HEK293 (cell line): ENCODE measurements at regions not wholly inside any gene's neighbourhood (a gene's known extent, or its start where the extent isn't known, plus 50 kb on each side); places are given as distances from the start of the nearest gene placed in this dataset.

Experiments used
- CTCF ChIA-PET: fragments of 350-600 bp; formaldehyde crosslinking; extraction: SDS; loops from one replicate; lab custom pipeline; 2021; ENCODE audit warnings: antibody characterized with exemption; lab: Yijun Ruan, JAX
- POLR2A ChIA-PET: fragments of 300-600 bp; formaldehyde crosslinking; extraction: SDS; loops from one replicate; lab custom pipeline; 2020; ENCODE audit warnings: antibody characterized with exemption, inconsistent platforms; lab: Yijun Ruan, JAX
- H3K27ac ChIP-seq: fragments of 200-500 bp; sonication (Bioruptor generic); 2 replicates; pipeline ENCODE4 v1.5.1; 2014; ENCODE audit warnings: low read depth, low read length, control low read depth, inconsistent platforms; ENCODE audit errors: extremely low read depth
- H3K36me3 ChIP-seq, 2 experiments: fragments of 200-500 bp in 1 of 2; sonication (Bioruptor generic) in 1 of 2; 1 replicate in 1 of 2; 2 replicates in 1 of 2; pipeline ENCODE4 v1.5.1; 2014 to 2017; ENCODE audit warnings: inconsistent platforms in 2 of 2, low read length in 2 of 2; ENCODE audit not compliant: control insufficient read depth in 2 of 2, insufficient read depth in 1 of 2
- H3K4me1 ChIP-seq: fragments of 200-500 bp; sonication (Bioruptor generic); 2 replicates; pipeline ENCODE4 v1.5.1; 2014; ENCODE audit warnings: mild to moderate bottlenecking, low read length, inconsistent platforms; ENCODE audit not compliant: control insufficient read depth, insufficient read depth
- H3K4me3 ChIP-seq: 2 replicates; pipeline ENCODE4 v1.5.1; 2011; ENCODE audit warnings: low read depth, mild to moderate bottlenecking, control low read depth, low read length, moderate library complexity
- H3K9me3 ChIP-seq: fragments of 200-500 bp; sonication (Bioruptor generic); 2 replicates; pipeline ENCODE4 v1.5.1; 2014; ENCODE audit warnings: low read depth, low read length, inconsistent platforms; ENCODE audit not compliant: control insufficient read depth, insufficient read depth
- GFI1B ChIP-seq: fragments of 450-650 bp; formaldehyde crosslinking; IDR thresholded peaks from 2 replicates; pipeline ENCODE4 v1.5.1; 2016; ENCODE audit warnings: missing biosample characterization, missing genetic modification characterization
- HOXD13 ChIP-seq: sonication (generic); formaldehyde crosslinking; IDR thresholded peaks from 2 replicates; pipeline ENCODE4 v1.8.0; 2022; ENCODE audit warnings: missing genetic modification reagents, borderline replicate concordance
- KLF1 ChIP-seq: fragments of 450-650 bp; formaldehyde crosslinking; IDR thresholded peaks from 2 replicates; pipeline ENCODE4 v1.5.1; 2016; ENCODE audit warnings: missing biosample characterization, missing genetic modification characterization
- KLF10 ChIP-seq: fragments of 450-650 bp; IDR thresholded peaks from 2 replicates; pipeline ENCODE4 v1.5.1; 2018; ENCODE audit warnings: missing biosample characterization, mild to moderate bottlenecking, missing genetic modification characterization
- OSR2 ChIP-seq: fragments of 450-650 bp; formaldehyde crosslinking; IDR thresholded peaks from 2 replicates; pipeline ENCODE4 v1.5.1; 2016; ENCODE audit warnings: missing biosample characterization, missing genetic modification characterization
- OVOL3 ChIP-seq: fragments of 450-650 bp; formaldehyde crosslinking; IDR thresholded peaks from 2 replicates; pipeline ENCODE4 v1.5.1; 2016; ENCODE audit warnings: missing biosample characterization, missing genetic modification characterization
- SP3 ChIP-seq: fragments of 450-650 bp; formaldehyde crosslinking; IDR thresholded peaks from 2 replicates; pipeline ENCODE4 v1.5.1; 2016; ENCODE audit warnings: missing biosample characterization, missing genetic modification characterization
- YY1 ChIP-seq: fragments of 450-650 bp; formaldehyde crosslinking; IDR thresholded peaks from 2 replicates; pipeline ENCODE4 v1.5.1; 2018; ENCODE audit warnings: missing biosample characterization, missing genetic modification characterization
- ZBTB7A ChIP-seq: fragments of 450-650 bp; formaldehyde crosslinking; IDR thresholded peaks from 2 replicates; pipeline ENCODE4 v1.5.1; 2016; ENCODE audit warnings: low read depth, missing biosample characterization, missing genetic modification characterization
- ZFHX2 ChIP-seq: fragments of 450-650 bp; formaldehyde crosslinking; conservative IDR thresholded peaks from 2 replicates; pipeline ENCODE4 v1.5.1; 2016; ENCODE audit warnings: missing biosample characterization, missing genetic modification characterization
- ZNF274 ChIP-seq, 2 experiments: fragments of 200-500 bp in 1 of 2; fragments of 450-650 bp in 1 of 2; sonication (Bioruptor generic) in 1 of 2; formaldehyde crosslinking in 1 of 2; IDR thresholded peaks; 2 replicates each; pipeline versions ENCODE4 v1.5.1 to v1.6.1; 2014 to 2016; ENCODE audit warnings: borderline replicate concordance in 1 of 2, inconsistent platforms in 1 of 2, low read length in 1 of 2, missing biosample characterization in 1 of 2, missing genetic modification characterization in 1 of 2
- ZNF362 ChIP-seq: fragments of 450-650 bp; formaldehyde crosslinking; IDR thresholded peaks from 2 replicates; pipeline ENCODE4 v1.5.1; 2016; ENCODE audit warnings: missing biosample characterization, missing genetic modification characterization
- ZNF391 ChIP-seq: fragments of 450-650 bp; formaldehyde crosslinking; IDR thresholded peaks from 2 replicates; pipeline ENCODE4 v1.5.1; 2016; ENCODE audit warnings: low read depth, missing biosample characterization, missing genetic modification characterization, borderline replicate concordance
- ZNF394 ChIP-seq: fragments of 450-650 bp; formaldehyde crosslinking; IDR thresholded peaks from 2 replicates; pipeline ENCODE4 v1.5.1; 2016; ENCODE audit warnings: missing biosample characterization, missing genetic modification characterization, mild to moderate bottlenecking, moderate library complexity, borderline replicate concordance
- ZNF398 ChIP-seq: fragments of 450-650 bp; formaldehyde crosslinking; IDR thresholded peaks from 2 replicates; pipeline ENCODE4 v1.5.1; 2017; ENCODE audit warnings: missing biosample characterization, missing genetic modification characterization
- ZNF514 ChIP-seq: fragments of 450-650 bp; formaldehyde crosslinking; IDR thresholded peaks from 2 replicates; pipeline ENCODE4 v1.5.1; 2016; ENCODE audit warnings: missing biosample characterization, missing genetic modification characterization
- ZNF560 ChIP-seq: fragments of 450-650 bp; formaldehyde crosslinking; IDR thresholded peaks from 2 replicates; pipeline ENCODE4 v1.5.1; 2017; ENCODE audit warnings: missing biosample characterization, missing genetic modification characterization, borderline replicate concordance
- ZNF785 ChIP-seq: fragments of 450-650 bp; formaldehyde crosslinking; IDR thresholded peaks from 2 replicates; pipeline ENCODE4 v1.5.1; 2016; ENCODE audit warnings: missing biosample characterization, missing genetic modification characterization
- TF ChIP-seq, protein P1 (sequence below): fragments of 450-650 bp; formaldehyde crosslinking; IDR thresholded peaks from 2 replicates; pipeline ENCODE4 v1.5.1; 2016; ENCODE audit warnings: missing biosample characterization, missing genetic modification characterization, borderline replicate concordance

GRCh38 chr5:39519566-39520231, 94.9 kb upstream of the DAB2 start:
- no peaks in the 10 kb centered on the region for H3K4me1 ChIP-seq
- H3K4me3 ChIP-seq = no peak overlapping the region
- no peak for TF ChIP-seq ZFHX2 (tag by site-specific recombination)
- TF ChIP-seq, protein P1, sequence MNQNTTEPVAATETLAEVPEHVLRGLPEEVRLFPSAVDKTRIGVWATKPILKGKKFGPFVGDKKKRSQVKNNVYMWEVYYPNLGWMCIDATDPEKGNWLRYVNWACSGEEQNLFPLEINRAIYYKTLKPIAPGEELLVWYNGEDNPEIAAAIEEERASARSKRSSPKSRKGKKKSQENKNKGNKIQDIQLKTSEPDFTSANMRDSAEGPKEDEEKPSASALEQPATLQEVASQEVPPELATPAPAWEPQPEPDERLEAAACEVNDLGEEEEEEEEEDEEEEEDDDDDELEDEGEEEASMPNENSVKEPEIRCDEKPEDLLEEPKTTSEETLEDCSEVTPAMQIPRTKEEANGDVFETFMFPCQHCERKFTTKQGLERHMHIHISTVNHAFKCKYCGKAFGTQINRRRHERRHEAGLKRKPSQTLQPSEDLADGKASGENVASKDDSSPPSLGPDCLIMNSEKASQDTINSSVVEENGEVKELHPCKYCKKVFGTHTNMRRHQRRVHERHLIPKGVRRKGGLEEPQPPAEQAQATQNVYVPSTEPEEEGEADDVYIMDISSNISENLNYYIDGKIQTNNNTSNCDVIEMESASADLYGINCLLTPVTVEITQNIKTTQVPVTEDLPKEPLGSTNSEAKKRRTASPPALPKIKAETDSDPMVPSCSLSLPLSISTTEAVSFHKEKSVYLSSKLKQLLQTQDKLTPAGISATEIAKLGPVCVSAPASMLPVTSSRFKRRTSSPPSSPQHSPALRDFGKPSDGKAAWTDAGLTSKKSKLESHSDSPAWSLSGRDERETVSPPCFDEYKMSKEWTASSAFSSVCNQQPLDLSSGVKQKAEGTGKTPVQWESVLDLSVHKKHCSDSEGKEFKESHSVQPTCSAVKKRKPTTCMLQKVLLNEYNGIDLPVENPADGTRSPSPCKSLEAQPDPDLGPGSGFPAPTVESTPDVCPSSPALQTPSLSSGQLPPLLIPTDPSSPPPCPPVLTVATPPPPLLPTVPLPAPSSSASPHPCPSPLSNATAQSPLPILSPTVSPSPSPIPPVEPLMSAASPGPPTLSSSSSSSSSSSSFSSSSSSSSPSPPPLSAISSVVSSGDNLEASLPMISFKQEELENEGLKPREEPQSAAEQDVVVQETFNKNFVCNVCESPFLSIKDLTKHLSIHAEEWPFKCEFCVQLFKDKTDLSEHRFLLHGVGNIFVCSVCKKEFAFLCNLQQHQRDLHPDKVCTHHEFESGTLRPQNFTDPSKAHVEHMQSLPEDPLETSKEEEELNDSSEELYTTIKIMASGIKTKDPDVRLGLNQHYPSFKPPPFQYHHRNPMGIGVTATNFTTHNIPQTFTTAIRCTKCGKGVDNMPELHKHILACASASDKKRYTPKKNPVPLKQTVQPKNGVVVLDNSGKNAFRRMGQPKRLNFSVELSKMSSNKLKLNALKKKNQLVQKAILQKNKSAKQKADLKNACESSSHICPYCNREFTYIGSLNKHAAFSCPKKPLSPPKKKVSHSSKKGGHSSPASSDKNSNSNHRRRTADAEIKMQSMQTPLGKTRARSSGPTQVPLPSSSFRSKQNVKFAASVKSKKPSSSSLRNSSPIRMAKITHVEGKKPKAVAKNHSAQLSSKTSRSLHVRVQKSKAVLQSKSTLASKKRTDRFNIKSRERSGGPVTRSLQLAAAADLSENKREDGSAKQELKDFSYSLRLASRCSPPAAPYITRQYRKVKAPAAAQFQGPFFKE (tag by site-specific recombination) = no peak
- TF ChIP-seq ZNF514 (tag by site-specific recombination) = no peak
- no peak for TF ChIP-seq OVOL3
- no peak for TF ChIP-seq KLF1 (tag by site-specific recombination)
- no peak for TF ChIP-seq YY1 (tag by site-specific recombination)
- TF ChIP-seq ZNF785 (tag by site-specific recombination) = no peak
- no peak overlapping the region for H3K27ac ChIP-seq
- ChIA-PET CTCF (interaction anchor here (0.7 to 1.5 kb wide), 5 partner anchors 15 to 125 kb away, joined by 3 to 7 read pairs (median 3); no protein-coding TSS in a partner anchor), POLR2A (no interaction called here)
- no peaks in the 10 kb centered on the region for H3K9me3 ChIP-seq
- H3K36me3 ChIP-seq = no peaks in the 10 kb centered on the region

- no peak overlapping the region for H3K27ac ChIP-seq
- no peak for TF ChIP-seq ZNF398 (tag by site-specific recombination)
- TF ChIP-seq SP3 = no peak
- no peak for TF ChIP-seq ZBTB7A (tag by site-specific recombination)
- no peak for TF ChIP-seq ZNF391
- no peak for TF ChIP-seq HOXD13
- TF ChIP-seq ZNF362 (tag by site-specific recombination) = no peak
- no peak for TF ChIP-seq ZNF274 (IDR thresholded peaks at IDR 0.05; ENCODE audit: low read length)
- no peak for TF ChIP-seq ZNF274 (tag by site-specific recombination; IDR thresholded peaks at IDR 0.05; ENCODE audit: borderline replicate concordance)
- TF ChIP-seq KLF10 (tag by site-specific recombination) = no peak
- no peak for TF ChIP-seq OSR2 (tag by site-specific recombination)
- TF ChIP-seq GFI1B (tag by site-specific recombination) = no peak
- TF ChIP-seq ZNF560 (tag by site-specific recombination) = no peak
- no peak for TF ChIP-seq ZNF394
- no peaks in the 10 kb centered on the region for H3K36me3 ChIP-seq
- POLR2A ChIA-PET = no interaction called here
- H3K4me3 ChIP-seq = no peak overlapping the region
- CTCF ChIA-PET = interaction anchor here (0.6 to 1.5 kb wide), 6 partner anchors 15 to 124 kb away, joined by 3 to 7 read pairs (median 3); no protein-coding TSS in a partner anchor
- H3K4me1 ChIP-seq = no peaks in the 10 kb centered on the region
- no peaks in the 10 kb centered on the region for H3K9me3 ChIP-seq
These were observed 94.3 kb upstream of the DAB2 start for GRCh38 chr5:39519079-39519478.
